GM12878 (cell line): ENCODE measurements at regions not wholly inside any gene's neighbourhood (a gene's known extent, or its start where the extent isn't known, plus 50 kb on each side); places are given as distances from the start of the nearest gene placed in this dataset.

Experiments used
- ATAC-seq: fragments of 200-7000 bp; cut with Tn5 transposase; 3 replicates; pipeline ENCODE4 v1.9.1; 2020; ENCODE audit warnings: mild to moderate bottlenecking, moderate library complexity
- BruUV-seq: library from RNA; stranded (reverse); fragments of 400-500 nt; replicated peaks from 2 replicates; lab custom pipeline; 2021; lab: Mats Ljungman, UMichigan
- CTCF ChIA-PET: fragments of 300-600 bp; sonication (Branson Sonifier 250); formaldehyde crosslinking; extraction: SDS; loops from one replicate; lab custom pipeline; 2021; ENCODE audit warnings: inconsistent platforms; lab: Yijun Ruan, JAX
- POLR2A ChIA-PET: fragments of 350-600 bp; formaldehyde crosslinking; extraction: SDS; loops from one replicate; lab custom pipeline; 2021; ENCODE audit warnings: inconsistent platforms; lab: Charles Lee
- RAD21 ChIA-PET: fragments of 300-600 bp; sonication (Branson Sonifier 250); formaldehyde crosslinking; loops from one replicate; lab custom pipeline; 2023; ENCODE audit warnings: antibody characterized with exemption; ENCODE audit not compliant: unreplicated experiment; lab: Charles Lee
- SMC1A ChIA-PET: fragments of 300-600 bp; sonication (Branson Sonifier 250); formaldehyde crosslinking; loops from one replicate; lab custom pipeline; 2023; ENCODE audit not compliant: unreplicated experiment, uncharacterized antibody; lab: Charles Lee
- DNase-seq: peaks from one replicate; pipeline ENCODE4 v3.0.0-alpha.2; 2011; ENCODE audit warnings: low read depth, low spot score
- FAIRE-seq: peaks from 3 replicates; lab custom pipeline; 2011; peaks lifted over from hg19 to GRCh38; lab: Jason Lieb, UNC
- H2AFZ ChIP-seq: 2 replicates; pipeline ENCODE4 v1.6.0; 2011; ENCODE audit warnings: low read depth, low read length, control low read depth; ENCODE audit not compliant: control insufficient read depth
- H3K27ac ChIP-seq: 2 replicates; pipeline ENCODE4 v1.5.1; 2011; ENCODE audit warnings: control low read depth; ENCODE audit not compliant: control insufficient read depth, insufficient read depth
- H3K27me3 ChIP-seq, 2 experiments: replicated peaks in 1 of 2; 2 replicates each; pipeline versions ENCODE4 v1.6.0 to v1.6.1; 2011; ENCODE audit warnings: low read length in 1 of 2; ENCODE audit not compliant: control insufficient read depth in 2 of 2, insufficient read depth in 2 of 2
- H3K36me3 ChIP-seq, 2 experiments: 2 replicates each; pipeline ENCODE4 v1.5.1; 2011; ENCODE audit warnings: low read length in 1 of 2; ENCODE audit not compliant: control insufficient read depth in 2 of 2, insufficient read depth in 2 of 2
- H3K4me1 ChIP-seq: 2 replicates; pipeline ENCODE4 v1.6.1; 2011; ENCODE audit warnings: mild to moderate bottlenecking, low read length, moderate library complexity, mixed read lengths; ENCODE audit not compliant: control insufficient read depth, insufficient read depth
- H3K4me2 ChIP-seq: 2 replicates; pipeline ENCODE4 v1.6.0; 2011; ENCODE audit warnings: control low read depth; ENCODE audit not compliant: control insufficient read depth, insufficient read depth
- H3K4me3 ChIP-seq: fragments of 200-600 bp; sonication (generic); 2 replicates; pipeline ENCODE4 v1.5.1; 2016
- H3K79me2 ChIP-seq: 2 replicates; pipeline ENCODE4 v1.6.0; 2011; ENCODE audit warnings: low read length; ENCODE audit not compliant: control insufficient read depth, insufficient read depth
- H3K9ac ChIP-seq: 2 replicates; pipeline ENCODE4 v1.8.0; 2011; ENCODE audit warnings: low read length, control low read depth, mixed read lengths; ENCODE audit not compliant: control insufficient read depth, insufficient read depth
- H3K9me3 ChIP-seq: replicated peaks from 3 replicates; pipeline ENCODE4 v1.5.1; 2011; ENCODE audit warnings: mild to moderate bottlenecking, low read length; ENCODE audit not compliant: control insufficient read depth, insufficient read depth
- H4K20me1 ChIP-seq: 2 replicates; pipeline ENCODE4 v1.6.0; 2011; ENCODE audit not compliant: control insufficient read depth, insufficient read depth
- ATF2 ChIP-seq: IDR thresholded peaks from 2 replicates; pipeline ENCODE4 v1.6.1; 2012; ENCODE audit warnings: low read length, inconsistent platforms
- ATF7 ChIP-seq: fragments of 450-650 bp; IDR thresholded peaks from 2 replicates; pipeline ENCODE4 v1.6.1; 2016; ENCODE audit warnings: low read depth, mild to moderate bottlenecking
- BACH1 ChIP-seq: fragments of 450-650 bp; IDR thresholded peaks from 2 replicates; pipeline ENCODE4 v1.6.1; 2017; ENCODE audit warnings: mild to moderate bottlenecking, borderline replicate concordance
- BHLHE40 ChIP-seq, 2 experiments: fragments of 450-650 bp in 1 of 2; IDR thresholded peaks; 2 replicates each; pipeline ENCODE4 v1.6.1; 2011 to 2017; ENCODE audit warnings: low read depth in 2 of 2, borderline replicate concordance in 1 of 2, improper control_type of control experiment in 1 of 2, low read length in 1 of 2, mild to moderate bottlenecking in 1 of 2
- EGR1 ChIP-seq, 2 experiments: IDR thresholded peaks; 1 replicate in 1 of 2; 2 replicates in 1 of 2; pipeline ENCODE4 v1.6.1; 2011 to 2012; ENCODE audit warnings: low read depth in 2 of 2, low read length in 2 of 2, borderline replicate concordance in 1 of 2, mild to moderate bottlenecking in 1 of 2, moderate library complexity in 1 of 2
- EZH2 ChIP-seq: IDR thresholded peaks from 2 replicates; pipeline ENCODE4 v1.6.1; 2012; ENCODE audit warnings: low read depth, mild to moderate bottlenecking, control low read depth, inconsistent platforms, low read length, borderline replicate concordance; ENCODE audit not compliant: control insufficient read depth
- IRF4 ChIP-seq: IDR thresholded peaks from 2 replicates; pipeline ENCODE4 v1.6.1; 2011; ENCODE audit warnings: low read depth, low read length
- KAT2A ChIP-seq: conservative IDR thresholded peaks from 2 replicates; pipeline ENCODE4 v1.6.1; 2011; ENCODE audit warnings: low read depth, low read length; ENCODE audit not compliant: control insufficient read depth
- NFXL1 ChIP-seq: fragments of 450-650 bp; IDR thresholded peaks from 2 replicates; pipeline ENCODE4 v1.6.1; 2017; ENCODE audit warnings: antibody characterized with exemption, mild to moderate bottlenecking, borderline replicate concordance
- PAX8 ChIP-seq: fragments of 450-650 bp; IDR thresholded peaks from 2 replicates; pipeline ENCODE4 v1.6.1; 2017; ENCODE audit warnings: mild to moderate bottlenecking, moderate library complexity
- PBX3 ChIP-seq: IDR thresholded peaks from 2 replicates; pipeline ENCODE4 v1.6.1; 2011; ENCODE audit warnings: mild to moderate bottlenecking, low read depth, low read length, moderate library complexity; ENCODE audit not compliant: insufficient replicate concordance
- PRDM15 ChIP-seq: fragments of 450-650 bp; formaldehyde crosslinking; IDR thresholded peaks from 2 replicates; pipeline ENCODE4 v1.4.0; 2020; ENCODE audit warnings: mild to moderate bottlenecking, moderate library complexity
- RCOR1 ChIP-seq: conservative IDR thresholded peaks from 2 replicates; pipeline ENCODE4 v1.6.1; 2012; ENCODE audit warnings: low read depth, low read length, improper control_type of control experiment
- SMC3 ChIP-seq: IDR thresholded peaks from 2 replicates; pipeline ENCODE4 v1.6.1; 2011; ENCODE audit warnings: low read length, improper control_type of control experiment, borderline replicate concordance
- ZBED1 ChIP-seq: IDR thresholded peaks from 2 replicates; pipeline ENCODE4 v1.6.1; 2016; ENCODE audit warnings: borderline replicate concordance
- WGBS: methylation state at CpG from one replicate; pipeline ENCODE4 v1.1.6; 2016; ENCODE audit warnings: low lambda C conversion rate; ENCODE audit not compliant: insufficient replicate concordance, insufficient coverage; ENCODE audit errors: missing lambda C conversion rate; 5-methylcytosine and 5-hydroxymethylcytosine counted together
- in situ Hi-C: fragments of 300-500 bp; cut with MboI; formaldehyde crosslinking; loops from 9 replicates; pipeline ENCODE4 v1.14.3; 2018; ENCODE audit warnings: mixed read lengths
- intact Hi-C: fragments of 100-400 bp; cut with micrococcal nuclease; formaldehyde crosslinking; loops from one replicate; pipeline ENCODE4 v1.14.2; 2022; ENCODE audit not compliant: unreplicated experiment

- WGBS = 25% methylated on average over 5 of the region's 5 CpGs
- BruUV-seq = no TSS peak
- TF ChIP-seq IRF4 = no peak
- no peak for TF ChIP-seq EZH2
- no peak for TF ChIP-seq RCOR1
- no peak for TF ChIP-seq PAX8
- TF ChIP-seq BHLHE40 (IDR thresholded peaks at IDR 0.05; ENCODE audit: borderline replicate concordance in 1 of 2, low read depth in 2 of 2, low read length in 1 of 2) = no peak
- no peak for TF ChIP-seq KAT2A
- no peak for TF ChIP-seq ZBED1
- no peak for TF ChIP-seq BACH1
- no peak for TF ChIP-seq PBX3
- no peak for TF ChIP-seq ATF2
- no peak for TF ChIP-seq EGR1 (IDR thresholded peaks at IDR 0.05; ENCODE audit: borderline replicate concordance in 1 of 2, low read depth in 2 of 2, low read length in 2 of 2)
- no peak for TF ChIP-seq SMC3
- no peak for TF ChIP-seq NFXL1
- no peak for TF ChIP-seq PRDM15 (CRISPR knock-in tag)
- no peak for TF ChIP-seq ATF7
Observed at GRCh38 chr20:60091305-60091704, 133.1 kb downstream of the CDH26 start.

More at GRCh38 chr20:60091305-60091704, 133.1 kb downstream of the CDH26 start:
- no peak for FAIRE-seq
- Histone ChIP-seq H4K20me1 (no peaks in the 10 kb centered on the region), H3K9ac (no peak overlapping the region), H3K79me2 (no peaks in the 10 kb centered on the region), H2AFZ (no peak overlapping the region), H3K36me3 (no peaks in the 10 kb centered on the region), H3K4me1 (no peaks in the 10 kb centered on the region), H3K4me2 (no peak overlapping the region), H3K4me3 (no peak overlapping the region), H3K27ac (no peak overlapping the region), H3K27me3 (no peaks in the 10 kb centered on the region), H3K9me3 (no peaks in the 10 kb centered on the region; the same call in 2 of the 3 replicates)
- CTCF ChIA-PET = no interaction called here
- ATAC-seq = no peak
- SMC1A ChIA-PET = interaction anchor here (0.8 kb wide), 1 partner anchor 12 kb away, joined by 3 read pairs; no protein-coding TSS in a partner anchor
- POLR2A ChIA-PET = no interaction called here
- intact Hi-C loops (no loop called here), in situ Hi-C loops (no loop called here)
- RAD21 ChIA-PET = no interaction called here
- no peak for DNase-seq
